ENCODE measurements at regions not wholly inside any gene's neighbourhood (a gene's known extent, or its start where the extent isn't known, plus 50 kb on each side); places are given as distances from the start of the nearest gene placed in this dataset.

DNA sequence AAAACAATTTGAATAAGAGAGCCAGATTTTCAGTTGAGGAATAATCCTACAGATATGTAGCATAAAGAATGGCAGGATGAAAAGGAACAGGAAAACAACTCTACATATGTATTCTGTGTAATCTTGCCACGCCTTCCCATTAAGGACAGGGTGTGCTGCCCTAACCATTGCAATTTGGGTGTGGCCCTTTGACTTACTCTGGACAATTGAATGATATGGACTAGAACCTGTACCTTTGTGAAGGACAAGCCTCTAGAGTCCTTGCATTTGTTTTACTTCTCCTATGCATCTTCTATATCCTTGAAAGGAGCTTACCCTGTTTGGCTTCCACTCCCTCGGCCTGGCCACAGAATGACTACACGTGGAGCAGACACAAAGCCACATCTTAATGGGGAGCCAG, 1261.6 kb upstream of the GBE1 start:
- TF ChIP-seq, protein P1, sequence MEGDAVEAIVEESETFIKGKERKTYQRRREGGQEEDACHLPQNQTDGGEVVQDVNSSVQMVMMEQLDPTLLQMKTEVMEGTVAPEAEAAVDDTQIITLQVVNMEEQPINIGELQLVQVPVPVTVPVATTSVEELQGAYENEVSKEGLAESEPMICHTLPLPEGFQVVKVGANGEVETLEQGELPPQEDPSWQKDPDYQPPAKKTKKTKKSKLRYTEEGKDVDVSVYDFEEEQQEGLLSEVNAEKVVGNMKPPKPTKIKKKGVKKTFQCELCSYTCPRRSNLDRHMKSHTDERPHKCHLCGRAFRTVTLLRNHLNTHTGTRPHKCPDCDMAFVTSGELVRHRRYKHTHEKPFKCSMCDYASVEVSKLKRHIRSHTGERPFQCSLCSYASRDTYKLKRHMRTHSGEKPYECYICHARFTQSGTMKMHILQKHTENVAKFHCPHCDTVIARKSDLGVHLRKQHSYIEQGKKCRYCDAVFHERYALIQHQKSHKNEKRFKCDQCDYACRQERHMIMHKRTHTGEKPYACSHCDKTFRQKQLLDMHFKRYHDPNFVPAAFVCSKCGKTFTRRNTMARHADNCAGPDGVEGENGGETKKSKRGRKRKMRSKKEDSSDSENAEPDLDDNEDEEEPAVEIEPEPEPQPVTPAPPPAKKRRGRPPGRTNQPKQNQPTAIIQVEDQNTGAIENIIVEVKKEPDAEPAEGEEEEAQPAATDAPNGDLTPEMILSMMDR (conservative IDR thresholded peaks at IDR 0.05; ENCODE audit: low read depth in 2 of 2) = no peak
- TF ChIP-seq EZH2phosphoT487 (IDR thresholded peaks at IDR 0.05; ENCODE audit: unreplicated experiment) (no peak), POLR2AphosphoS5 (IDR thresholded peaks at IDR 0.05; ENCODE audit: low read depth) (no peak), JUNB (IDR thresholded peaks at IDR 0.05; ENCODE audit: unreplicated experiment) (no peak)
